HT1080 (cell line): ENCODE measurements at regions not wholly inside any gene's neighbourhood (a gene's known extent, or its start where the extent isn't known, plus 50 kb on each side); places are given as distances from the start of the nearest gene placed in this dataset.
"Not testable (repeated sequence)": the region's sequence is repeated elsewhere in the genome, so short reads cannot be mapped to it uniquely, and the experiment has no call there.

ENCODE experiments used
- DNase-seq: peaks from one replicate; pipeline ENCODE4 v3.0.0-alpha.2; 2015; ENCODE audit warnings: low read depth

DNA sequence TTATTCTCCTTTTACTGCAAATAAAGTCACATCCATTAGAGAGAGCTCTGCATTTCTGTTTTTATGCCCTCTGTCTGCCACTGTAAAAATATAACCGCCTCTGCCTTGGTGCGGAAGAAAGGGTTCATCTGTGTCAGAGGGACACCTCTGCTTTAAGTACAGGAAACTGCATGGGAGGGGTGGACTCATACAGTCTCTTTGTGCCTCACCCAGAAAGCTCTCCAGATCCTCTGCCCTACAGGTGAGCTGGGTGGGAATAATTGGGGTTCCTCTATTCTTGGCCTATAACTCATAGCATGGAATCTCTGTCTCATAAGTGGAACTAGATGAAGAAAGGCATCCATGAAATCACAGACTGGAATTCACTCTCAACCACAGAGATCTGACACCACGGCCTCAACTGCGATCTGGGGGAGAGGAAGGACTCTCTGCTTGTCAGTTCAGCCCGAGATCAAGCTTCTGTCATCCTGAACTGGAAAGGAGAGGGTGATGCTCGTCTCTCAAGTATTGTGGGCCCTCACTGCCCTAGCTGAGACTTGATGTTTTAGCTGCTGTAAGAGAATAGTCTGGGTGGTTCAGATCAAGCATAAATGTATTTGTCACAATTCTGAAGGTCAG is 702.3 kb downstream of the TMEM121 start:
- DNase-seq, result no peak

DNA sequence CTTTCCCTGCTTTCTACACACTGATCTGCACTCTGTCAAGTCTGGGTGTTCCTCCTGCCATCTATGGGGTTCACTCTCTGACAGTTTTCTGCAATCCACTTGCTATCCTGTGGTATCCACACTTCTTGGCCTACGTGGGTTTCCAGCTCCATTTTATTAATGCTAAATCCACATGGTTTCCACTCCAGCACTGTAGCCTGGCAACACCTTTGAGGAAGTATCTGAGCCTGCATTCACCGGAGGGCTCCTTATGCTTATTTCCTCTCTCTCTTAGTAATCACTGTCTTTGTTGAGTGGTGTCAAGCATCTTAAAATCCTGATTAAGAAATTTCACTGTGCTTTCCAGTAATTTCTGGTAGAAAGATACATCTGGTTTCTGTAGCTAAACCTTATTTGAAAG is 703.7 kb downstream of the TMEM121 start:
- DNase-seq, result no peak

DNA sequence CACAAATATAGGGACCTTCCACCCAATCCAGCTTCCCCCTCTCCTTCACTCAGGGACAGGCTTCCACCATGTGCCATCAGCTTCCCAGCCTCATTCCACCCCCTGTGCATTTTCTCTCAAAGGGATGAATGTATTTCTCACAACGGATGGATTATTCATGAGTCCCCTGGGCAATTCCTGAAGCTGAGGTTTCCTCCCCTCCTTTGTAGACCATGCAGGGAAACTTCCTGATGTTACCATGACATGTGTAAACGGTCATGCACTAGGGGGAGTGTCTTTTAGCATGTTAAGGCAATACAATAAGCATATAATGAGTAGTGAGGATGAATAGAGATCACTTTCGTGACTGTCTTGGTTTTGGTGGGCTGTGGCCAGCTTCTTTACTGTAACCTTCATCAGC is 706.8 kb downstream of the TMEM121 start:
- not testable (repeated sequence) for DNase-seq

DNA sequence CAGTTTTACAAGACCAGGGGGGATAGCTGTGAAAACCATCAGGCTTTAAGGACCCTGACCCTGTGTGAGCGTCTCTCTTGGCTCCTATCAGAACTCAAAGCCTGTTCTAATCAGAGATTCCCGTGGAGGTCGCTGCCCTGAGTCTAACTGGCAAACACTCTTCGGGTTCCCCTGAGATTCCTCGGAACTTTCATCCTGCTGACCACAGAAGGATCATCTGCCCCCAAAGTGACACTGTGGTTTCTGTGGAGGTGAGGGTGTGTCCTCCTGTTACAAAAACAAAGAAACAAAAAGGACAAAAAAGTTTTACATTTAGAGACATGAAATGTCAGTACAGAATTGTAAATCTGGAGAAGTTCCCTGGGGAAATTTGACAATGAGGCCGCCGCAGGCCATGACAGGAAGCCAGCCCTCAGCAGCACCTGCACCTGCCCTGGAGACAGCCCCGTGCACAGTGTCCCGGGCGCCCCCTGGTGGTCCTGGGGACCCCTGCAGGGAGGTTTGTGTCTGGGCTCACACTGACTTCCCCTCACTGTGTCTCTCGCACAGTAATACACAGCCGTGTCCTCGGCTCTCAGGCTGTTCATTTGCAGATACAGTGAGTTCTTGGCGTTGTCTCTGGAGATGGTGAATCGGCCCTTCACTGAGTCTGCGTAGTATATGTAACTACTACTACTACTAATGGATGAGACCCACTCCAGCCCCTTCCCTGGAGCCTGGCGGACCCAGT is 708.3 kb downstream of the TMEM121 start:
- not testable (repeated sequence) for DNase-seq

DNA sequence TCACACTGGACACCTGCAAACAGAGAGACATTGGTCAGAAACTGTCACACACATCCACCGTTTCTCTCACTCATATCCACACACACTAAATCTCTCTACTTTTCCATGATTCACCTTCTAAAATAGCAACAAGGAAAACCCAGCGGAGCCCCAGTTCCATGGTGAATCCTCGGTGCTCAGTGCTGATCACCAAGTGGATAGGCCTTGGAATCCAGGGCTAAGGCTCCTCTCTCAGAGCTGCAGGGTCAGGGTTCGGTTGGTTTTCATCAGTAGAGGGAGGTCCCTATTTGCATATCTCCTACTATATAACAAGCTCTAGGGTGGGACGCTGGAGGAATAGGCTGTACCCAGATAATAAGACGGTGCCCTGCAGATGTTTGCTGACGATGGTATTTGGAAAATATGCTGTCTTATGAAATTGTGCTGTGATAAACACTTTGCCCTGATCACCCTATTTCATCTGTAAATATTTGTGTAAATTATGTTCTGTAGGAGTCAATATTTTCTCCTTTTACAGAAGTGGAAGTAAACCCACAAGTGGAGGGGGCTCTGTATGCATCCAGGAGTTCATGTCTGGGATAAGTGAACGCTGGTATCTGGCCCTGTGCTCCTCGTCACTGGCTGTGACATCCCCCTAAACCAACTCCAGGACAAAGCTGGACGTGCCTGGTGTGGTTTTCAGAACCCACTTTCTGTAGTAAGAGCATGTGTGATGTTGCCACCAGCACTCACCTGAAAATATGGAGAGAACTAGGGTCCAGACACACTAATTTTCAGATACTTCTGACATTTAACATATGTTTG is 709.2 kb downstream of the TMEM121 start:
- no peak for DNase-seq

DNA sequence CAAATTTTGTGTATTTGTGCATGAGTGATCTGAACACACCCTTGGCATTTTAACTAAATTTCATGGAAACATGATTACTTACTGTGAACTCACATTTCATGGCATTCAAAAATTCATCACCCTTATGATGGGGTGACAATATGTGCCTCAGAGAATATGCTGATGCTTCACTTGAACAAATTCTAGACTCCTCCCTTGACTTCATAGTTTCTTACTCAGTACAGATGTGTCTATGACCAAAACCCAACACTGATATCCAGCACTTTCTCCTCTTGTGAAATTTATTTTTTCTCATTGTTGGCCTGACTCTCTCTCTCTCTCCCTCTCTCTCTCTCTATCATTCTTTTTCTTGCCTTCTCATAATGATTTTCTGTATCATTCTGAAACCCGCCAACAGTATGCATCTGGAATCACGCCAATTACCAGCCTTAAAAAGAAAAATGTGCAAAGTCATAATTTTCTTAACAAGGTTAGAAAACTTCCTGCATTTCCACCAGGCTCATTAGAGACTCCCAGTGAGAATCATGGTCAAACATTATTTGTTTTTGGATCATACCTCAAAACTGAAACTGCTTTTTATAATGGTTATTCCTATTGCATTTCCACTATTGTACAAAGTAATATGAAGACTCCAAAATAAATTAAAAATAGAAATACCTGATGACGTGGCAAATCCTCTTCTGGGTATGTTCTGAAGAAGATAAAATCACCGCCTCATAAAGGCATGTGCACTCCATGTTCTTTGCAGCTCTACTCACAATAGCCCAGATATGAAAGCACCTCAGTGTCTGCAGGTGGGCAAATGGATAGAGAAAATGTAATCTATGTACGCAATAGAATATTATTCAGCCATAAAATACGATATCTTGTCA is 722.2 kb downstream of the TMEM121 start:
- no peak for DNase-seq

DNA sequence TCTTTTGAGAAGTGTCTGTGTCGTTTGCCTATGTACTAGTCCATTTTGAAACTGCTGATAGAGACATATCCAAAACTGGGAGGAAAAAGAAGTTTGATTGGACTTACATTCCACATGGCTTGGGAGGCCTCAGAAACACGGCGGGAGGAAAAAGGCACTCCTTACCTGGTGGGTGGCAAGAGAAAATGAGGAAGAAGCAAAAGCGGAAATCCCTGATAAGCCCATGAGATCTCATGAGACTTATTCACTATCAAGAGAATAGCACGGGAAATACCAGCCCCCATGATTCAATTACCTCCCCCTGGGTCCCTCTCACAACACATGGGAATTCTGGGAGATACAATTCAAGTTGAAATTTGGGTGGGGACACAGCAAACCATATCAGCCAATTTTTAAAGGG is 727.6 kb downstream of the TMEM121 start:
- not testable (repeated sequence) for DNase-seq

DNA sequence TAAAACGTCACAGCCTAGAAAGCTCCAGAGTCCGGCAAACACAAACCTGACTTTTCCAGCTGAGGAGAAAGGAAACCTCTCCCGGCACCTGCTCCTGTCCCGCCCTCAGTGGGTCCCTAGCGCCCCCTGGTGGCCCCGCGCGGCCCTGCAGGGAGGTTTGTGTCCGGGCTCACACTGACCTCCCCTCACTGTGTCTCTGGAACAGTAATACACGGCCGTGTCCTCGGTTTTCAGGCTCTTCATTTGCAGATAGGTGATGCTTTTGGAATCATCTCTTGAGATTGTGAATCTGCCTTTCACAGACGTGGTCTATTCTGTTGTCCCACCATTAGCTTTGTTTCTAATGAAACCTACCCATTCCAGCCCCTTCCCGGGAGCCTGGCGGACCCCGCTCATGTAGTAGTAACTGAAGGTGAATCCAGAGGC is 731.2 kb downstream of the TMEM121 start:
- DNase-seq, result peak; percentile 58

DNA sequence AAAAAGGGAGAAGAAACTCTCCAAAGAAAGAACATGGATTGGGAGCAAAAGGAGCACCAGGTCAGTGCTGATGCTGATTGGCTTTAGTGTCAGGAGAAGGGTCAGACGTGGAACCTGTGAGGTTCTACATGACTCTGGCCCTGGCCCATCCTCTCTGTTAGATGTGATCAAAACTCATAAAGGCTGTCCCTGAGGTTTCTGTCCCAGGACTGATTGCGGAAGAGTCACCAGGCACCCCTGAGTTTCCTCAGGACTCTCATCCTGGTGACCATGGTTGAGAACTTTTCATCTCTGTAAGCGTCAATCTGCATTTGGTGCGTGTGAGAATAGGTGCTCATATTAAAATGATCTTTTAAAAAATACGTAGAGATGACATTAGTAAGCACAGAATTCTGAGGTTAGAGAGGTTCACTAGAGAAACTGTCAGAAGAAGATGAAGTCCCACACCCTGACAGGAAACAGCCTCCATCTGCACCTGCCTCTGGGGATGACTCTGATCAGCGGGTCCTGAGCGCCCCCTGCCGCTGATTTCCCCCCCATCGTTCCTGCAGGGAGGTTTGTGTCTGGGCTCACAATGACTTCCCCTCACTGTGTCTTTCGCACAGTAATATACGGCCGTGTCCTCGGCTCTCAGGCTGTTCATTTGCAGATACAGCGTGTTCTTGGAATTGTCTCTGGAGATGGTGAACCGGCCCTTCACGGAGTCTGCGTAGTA is 741.8 kb downstream of the TMEM121 start:
- peak; percentile 18 for DNase-seq

DNA sequence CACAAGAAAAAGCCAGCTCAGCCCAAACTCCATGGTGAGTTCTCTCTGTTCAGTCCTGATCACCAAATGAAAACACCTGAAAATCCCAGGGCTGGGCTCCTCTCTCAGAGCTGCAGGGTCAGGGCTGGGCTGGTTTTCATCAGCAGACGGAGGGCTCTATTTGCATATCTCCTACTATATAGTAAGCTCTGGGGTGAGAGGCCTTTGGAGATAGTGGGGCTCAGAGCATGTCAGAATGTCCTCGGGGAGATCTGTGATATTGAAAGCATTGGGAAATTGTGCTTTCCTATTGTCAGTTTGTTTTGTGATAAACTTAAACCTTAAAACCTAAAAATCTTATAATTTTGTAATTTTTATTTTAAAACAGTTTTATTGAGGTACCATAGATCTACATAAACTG is 742.6 kb downstream of the TMEM121 start:
- no peak for DNase-seq

DNA sequence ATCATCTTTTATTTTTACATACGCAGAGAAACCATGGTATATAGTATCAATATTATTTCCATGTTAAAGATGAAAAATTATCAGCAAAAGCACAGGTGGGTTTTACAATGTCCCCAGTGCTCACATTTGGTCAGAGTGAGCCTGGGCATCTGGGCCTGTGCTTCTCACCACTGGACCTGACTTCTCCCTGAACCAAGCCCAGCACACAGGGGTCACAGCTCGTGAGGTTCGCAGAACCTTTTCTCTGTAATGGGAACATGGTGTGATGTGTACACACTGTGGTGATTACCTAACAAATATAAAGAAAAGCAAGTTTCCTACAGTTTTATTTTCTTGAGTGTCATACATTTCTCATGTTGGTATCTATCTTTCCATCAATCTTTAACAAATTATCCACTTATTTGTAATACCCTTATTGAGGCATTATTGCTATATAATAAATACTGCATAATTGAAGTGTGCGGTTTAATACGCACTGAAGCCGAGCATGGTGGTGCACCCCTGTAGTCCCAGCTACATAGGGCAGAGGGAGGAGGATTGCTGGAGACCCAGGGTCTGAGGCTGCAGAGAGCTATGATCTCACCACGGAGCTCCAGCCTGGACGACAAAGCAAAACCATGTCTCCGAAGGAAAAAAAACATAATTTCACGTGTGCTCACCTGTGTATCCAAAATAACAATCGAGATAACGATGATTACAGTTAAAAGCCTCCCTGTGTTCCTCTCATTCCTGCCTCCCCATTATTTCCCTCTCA is 743.2 kb downstream of the TMEM121 start:
- no peak for DNase-seq

DNA sequence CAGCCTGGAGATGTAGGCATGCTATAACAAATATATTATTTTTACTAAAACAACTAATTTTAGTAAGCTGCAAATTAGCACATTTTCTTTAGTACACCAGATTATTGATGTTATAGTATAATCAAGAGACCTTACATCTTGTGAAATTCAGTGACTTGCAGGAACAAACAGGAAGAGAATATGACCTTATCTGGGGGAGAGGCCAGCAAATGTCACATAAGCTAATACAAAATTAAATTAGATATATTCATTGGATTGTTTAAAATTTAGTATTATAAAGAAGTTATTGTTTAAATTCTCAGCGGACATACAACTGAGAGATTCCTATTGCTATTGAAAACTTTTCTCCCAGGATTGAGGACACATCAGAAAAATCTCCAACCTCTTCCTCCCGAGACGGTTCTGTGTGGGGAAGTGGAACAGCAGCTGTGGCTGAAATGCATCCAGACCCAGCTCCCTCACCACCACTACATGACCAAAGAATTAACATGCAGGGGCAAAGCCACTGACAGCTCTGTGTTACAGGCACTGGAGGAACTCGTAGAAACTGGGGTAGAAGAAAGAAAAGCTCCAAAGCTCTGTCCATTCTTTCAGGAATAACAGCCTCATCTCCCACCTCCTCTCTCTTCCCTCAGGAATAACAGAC is 744.2 kb downstream of the TMEM121 start:
- DNase-seq, result not testable (repeated sequence)

DNA sequence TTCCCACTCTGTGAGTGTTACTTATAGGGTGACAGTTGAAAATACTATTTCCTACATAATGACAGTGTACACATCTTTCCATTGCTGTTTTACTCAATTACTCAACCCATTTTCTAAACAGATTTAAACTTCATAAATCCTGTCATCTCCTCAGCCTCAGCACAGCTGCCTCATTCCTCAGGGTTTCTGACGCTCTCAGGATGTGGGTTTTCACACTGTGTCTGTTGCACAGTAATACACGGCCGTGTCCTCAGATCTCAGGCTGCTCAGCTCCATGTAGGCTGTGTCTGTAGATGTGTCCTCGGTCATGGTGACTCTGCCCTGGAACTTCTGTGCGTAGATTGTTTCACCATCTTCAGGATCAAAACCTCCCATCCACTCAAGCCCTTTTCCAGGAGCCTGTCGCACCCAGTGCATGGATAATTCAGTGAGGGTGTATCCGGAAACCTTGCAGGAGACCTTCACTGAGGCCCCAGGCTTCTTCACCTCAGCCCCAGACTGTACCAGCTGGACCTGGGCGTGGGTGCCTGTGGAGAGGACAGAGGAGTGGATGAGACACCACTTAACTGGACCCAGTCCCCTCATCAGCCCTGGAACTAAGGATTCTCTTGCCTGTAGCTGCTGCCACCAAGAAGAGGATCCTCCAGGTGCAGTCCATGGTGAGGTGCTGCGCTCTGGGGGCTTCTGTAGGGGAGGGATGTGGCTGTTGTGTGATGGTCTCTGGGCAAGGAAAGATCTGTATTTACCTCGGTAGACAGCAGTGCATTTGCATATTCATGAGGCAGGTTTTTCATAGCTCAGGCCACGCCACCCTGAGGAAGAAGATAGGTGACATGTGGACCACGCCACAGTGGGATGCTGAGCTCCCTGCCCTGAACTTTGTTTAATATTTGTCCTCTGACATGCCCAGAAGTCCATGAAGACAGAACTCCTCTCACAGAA is 750.2 kb downstream of the TMEM121 start:
- DNase-seq, result no peak

DNA sequence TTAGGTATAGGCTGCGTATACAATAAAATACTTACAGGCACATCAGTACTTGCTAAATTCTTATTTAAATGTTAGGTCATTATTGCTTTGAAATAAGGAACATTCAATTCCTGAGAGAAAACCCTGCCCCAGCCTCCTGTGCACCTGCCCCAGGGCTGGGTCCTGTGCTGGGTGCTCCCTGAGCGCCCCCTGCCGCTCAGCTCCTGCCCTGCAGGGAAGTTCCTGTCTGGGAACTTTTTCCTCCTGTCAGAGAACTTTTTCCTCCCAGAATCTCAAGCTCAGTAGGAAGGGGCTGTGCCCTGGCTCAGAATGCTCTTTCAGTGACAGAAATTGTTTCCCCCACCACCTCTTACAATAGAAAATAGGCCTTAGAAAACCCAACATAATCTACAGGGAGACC is 751.1 kb downstream of the TMEM121 start:
- DNase-seq, result peak; percentile 23

DNA sequence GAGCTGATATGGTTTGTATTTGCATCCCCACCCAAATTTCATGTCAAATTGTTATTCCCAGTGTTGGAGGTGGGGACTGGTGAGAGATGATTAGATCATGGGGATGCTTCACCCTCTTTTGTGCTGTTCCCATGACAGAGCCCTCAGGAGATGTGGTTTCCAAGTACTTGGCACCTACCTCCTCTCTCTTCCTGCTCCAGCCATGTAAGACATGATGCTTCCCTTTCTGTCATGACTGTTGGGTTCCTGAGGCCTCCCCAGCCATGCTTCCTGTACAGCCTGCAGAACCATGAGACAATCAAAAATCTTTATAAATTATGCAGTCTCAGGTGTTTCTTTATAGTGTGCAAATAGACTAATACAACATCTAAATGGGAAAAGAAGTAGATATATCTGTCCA is 754.5 kb downstream of the TMEM121 start:
- DNase-seq, result no peak

DNA sequence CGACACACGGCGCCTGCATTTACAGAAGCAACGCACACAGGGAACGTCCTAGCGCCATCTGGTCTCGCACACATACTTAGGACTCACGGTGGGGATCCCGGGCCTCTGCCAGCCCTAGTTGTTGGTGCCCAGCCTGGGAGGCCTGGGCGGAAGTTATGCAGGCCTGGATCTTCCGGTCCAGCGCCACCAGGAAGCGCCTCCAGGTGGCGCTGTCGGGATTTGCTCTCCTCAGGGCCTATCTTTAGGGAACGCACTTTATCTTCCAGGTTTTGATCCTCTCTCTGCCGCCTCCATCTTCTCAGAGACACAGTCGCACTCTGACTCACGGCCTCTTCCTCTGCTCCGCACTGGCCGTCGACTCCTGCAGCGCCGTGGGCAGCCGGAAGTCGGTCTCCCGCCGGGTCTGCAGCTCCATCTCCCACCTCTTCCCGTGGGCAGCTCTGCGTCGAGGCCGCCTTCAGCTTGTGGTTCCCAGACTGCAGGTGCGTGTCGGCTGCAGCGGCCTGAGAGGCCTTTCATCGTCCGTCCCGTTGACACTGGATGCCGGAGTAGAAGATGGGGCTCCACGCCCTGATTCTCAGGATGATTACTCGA is 760.4 kb downstream of the TMEM121 start:
- DNase-seq, result peak; percentile 45

DNA sequence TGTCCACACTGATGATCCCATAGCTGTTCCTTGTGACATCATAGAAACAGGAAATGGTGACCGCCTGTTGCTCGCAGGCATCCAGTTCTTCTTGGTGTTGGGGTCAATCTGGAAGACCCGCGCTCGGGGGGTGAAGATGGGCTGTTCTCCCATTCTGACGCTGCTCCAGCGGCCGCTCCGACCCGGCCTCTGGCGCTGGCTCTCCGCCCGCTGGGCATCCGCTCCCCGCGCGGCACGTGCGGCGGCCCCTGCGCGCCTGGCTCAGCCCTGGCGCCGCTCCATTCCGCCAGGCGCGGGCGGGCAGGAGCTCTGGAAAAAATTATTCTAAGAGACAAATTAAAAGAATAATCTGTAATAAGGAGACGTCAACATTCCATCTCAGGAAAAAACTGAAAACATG is 761.1 kb downstream of the TMEM121 start:
- DNase-seq, result no peak

DNA sequence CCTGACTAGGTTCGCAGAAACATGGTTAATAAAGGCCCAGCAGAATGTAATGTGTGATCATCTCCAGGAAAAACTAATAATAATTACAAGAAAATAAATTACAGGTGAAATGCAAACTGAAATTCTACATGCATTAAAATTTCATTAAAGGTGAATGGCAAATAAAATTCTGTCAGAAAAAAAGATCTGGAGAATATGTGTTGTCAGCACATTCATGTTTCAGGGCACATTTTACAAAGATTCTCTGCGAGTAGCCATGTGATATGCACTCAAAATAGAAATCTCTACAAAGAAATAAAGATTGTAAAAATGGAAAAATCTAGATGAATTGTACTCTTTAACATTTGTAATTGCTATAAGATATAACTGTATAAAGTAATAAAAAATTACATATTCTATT is 765.2 kb downstream of the TMEM121 start:
- no peak for DNase-seq
